K562 (cell line): ENCODE measurements at regions not wholly inside any gene's neighbourhood (a gene's known extent, or its start where the extent isn't known, plus 50 kb on each side); places are given as distances from the start of the nearest gene placed in this dataset.

Experiments used
- ATAC-seq: fragments of 200-7000 bp; cut with Tn5 transposase; 3 replicates; pipeline ENCODE4 v1.9.1; 2020; ENCODE audit warnings: moderate library complexity
- BruUV-seq: library from RNA; stranded (reverse); fragments of 400-500 nt; replicated peaks from 2 replicates; lab custom pipeline; 2021; lab: Mats Ljungman, UMichigan
- CTCF ChIA-PET: fragments of 300-600 bp; formaldehyde crosslinking; extraction: SDS; loops from one replicate; lab custom pipeline; 2021; ENCODE audit warnings: low intra/inter-chr PET ratio; lab: Yijun Ruan, JAX
- POLR2A ChIA-PET: fragments of 300-600, 350-650 bp; sonication (Branson Sonifier 250); formaldehyde crosslinking; extraction: SDS; loops from one replicate; lab custom pipeline; 2021; ENCODE audit warnings: antibody characterized with exemption, inconsistent platforms; lab: Yijun Ruan, JAX
- DNase-seq, 4 experiments: peaks; one replicate each; pipeline versions ENCODE4 v3.0.0 to v3.0.0-alpha.2; 2011 to 2018; ENCODE audit warnings: low spot score in 3 of 4, mixed read lengths in 3 of 4; ENCODE audit errors: extremely low read depth in 1 of 4
- FAIRE-seq: peaks from 2 replicates; lab custom pipeline; 2011; peaks lifted over from hg19 to GRCh38; lab: Jason Lieb, UNC
- H2AFZ ChIP-seq: 2 replicates; pipeline ENCODE4 v1.6.0; 2011; ENCODE audit warnings: low read depth, low read length, control low read depth, inconsistent platforms
- H3K27ac ChIP-seq: fragments of 200-600 bp; 3 replicates; pipeline ENCODE4 v1.8.0; 2011; ENCODE audit warnings: low read depth, mild to moderate bottlenecking, control low read depth, inconsistent platforms, low read length, moderate library complexity, mixed read lengths; ENCODE audit errors: extremely low read depth
- H3K27me3 ChIP-seq, 2 experiments: fragments of 300-600 bp in 1 of 2; 2 replicates in 1 of 2; 3 replicates in 1 of 2; pipeline versions ENCODE4 v1.6.0 to v1.8.0; 2011; ENCODE audit warnings: inconsistent platforms in 2 of 2, low read length in 2 of 2, mild to moderate bottlenecking in 1 of 2, mixed read lengths in 1 of 2, moderate library complexity in 1 of 2; ENCODE audit not compliant: control insufficient read depth in 2 of 2, insufficient read depth in 2 of 2
- H3K36me3 ChIP-seq: fragments of 300-600 bp; 3 replicates; pipeline ENCODE4 v1.8.0; 2011; ENCODE audit warnings: mild to moderate bottlenecking, low read length, inconsistent platforms; ENCODE audit not compliant: control insufficient read depth, insufficient read depth
- H3K4me1 ChIP-seq, 2 experiments: fragments of 200-600 bp in 1 of 2; replicated peaks in 1 of 2; 2 replicates in 1 of 2; 3 replicates in 1 of 2; pipeline versions ENCODE4 v1.5.1 to v1.8.0; 2011; ENCODE audit warnings: inconsistent platforms in 2 of 2, low read length in 2 of 2, mild to moderate bottlenecking in 1 of 2, mixed read lengths in 1 of 2, moderate library complexity in 1 of 2; ENCODE audit not compliant: control insufficient read depth in 2 of 2, insufficient read depth in 2 of 2
- H3K4me2 ChIP-seq: 2 replicates; pipeline ENCODE4 v1.6.1; 2011; ENCODE audit warnings: low read length, control low read depth, inconsistent platforms, mixed read lengths; ENCODE audit not compliant: insufficient read depth
- H3K4me3 ChIP-seq: fragments of 200-600 bp; sonication (generic), shearing (Covaris generic); 2 replicates; pipeline ENCODE4 v1.5.1; 2016; ENCODE audit warnings: control low read depth, inconsistent platforms
- H3K79me2 ChIP-seq: fragments of 200-600 bp; 3 replicates; pipeline ENCODE4 v1.8.0; 2011; ENCODE audit warnings: low read length, inconsistent platforms; ENCODE audit not compliant: control insufficient read depth, insufficient read depth
- H3K9ac ChIP-seq, 2 experiments: 2 replicates each; pipeline versions ENCODE4 v1.6.0 to v1.6.1; 2011; ENCODE audit warnings: low read depth in 2 of 2, low read length in 2 of 2, control low read depth in 1 of 2, inconsistent platforms in 1 of 2, mild to moderate bottlenecking in 1 of 2, mixed read lengths in 1 of 2; ENCODE audit not compliant: insufficient read depth in 1 of 2
- H3K9me1 ChIP-seq: one replicate; pipeline ENCODE4 v1.6.0; 2011; ENCODE audit warnings: inconsistent platforms, mild to moderate bottlenecking, low read length, moderate library complexity; ENCODE audit not compliant: control insufficient read depth, insufficient read depth
- H3K9me3 ChIP-seq: replicated peaks from 2 replicates; pipeline ENCODE4 v1.5.1; 2011; ENCODE audit warnings: low read depth, low read length, inconsistent platforms; ENCODE audit not compliant: control insufficient read depth, insufficient read depth
- H4K20me1 ChIP-seq: replicated peaks from 2 replicates; pipeline ENCODE4 v1.6.1; 2011; ENCODE audit warnings: low read length, inconsistent platforms, mixed read lengths; ENCODE audit not compliant: control insufficient read depth, insufficient read depth
- CHD7 ChIP-seq: fragments of 200-600 bp; sonication (generic); IDR thresholded peaks from one replicate; pipeline ENCODE4 v1.6.1; 2012; ENCODE audit warnings: mild to moderate bottlenecking, low read depth, low read length, inconsistent platforms
- KAT7 ChIP-seq: sonication (generic); formaldehyde crosslinking; IDR thresholded peaks from 2 replicates; pipeline ENCODE4 v1.8.0; 2022; ENCODE audit warnings: missing genetic modification reagents, mild to moderate bottlenecking, borderline replicate concordance
- NKRF ChIP-seq: fragments of 450-650 bp; IDR thresholded peaks from 2 replicates; pipeline ENCODE4 v1.6.1; 2016; ENCODE audit warnings: borderline replicate concordance
- RUNX1 ChIP-seq: sonication (generic); IDR thresholded peaks from 2 replicates; pipeline ENCODE4 v1.6.1; 2016; ENCODE audit warnings: antibody characterized with exemption, low read depth
- STAT5B ChIP-seq: fragments of 250-450 bp; sonication (Bioruptor Pico); IDR thresholded peaks from 2 replicates; pipeline ENCODE4 v1.8.0; 2021; ENCODE audit warnings: mild to moderate bottlenecking, inconsistent platforms
- ZNF217 ChIP-seq: sonication (generic); formaldehyde crosslinking; IDR thresholded peaks from 2 replicates; pipeline ENCODE4 v1.8.0; 2022; ENCODE audit warnings: mild to moderate bottlenecking, missing genetic modification reagents
- ZSCAN29 ChIP-seq: fragments of 450-650 bp; IDR thresholded peaks from 2 replicates; pipeline ENCODE4 v1.6.1; 2017
- WGBS: fragments of 100-300 bp; shearing (Covaris generic); methylation state at CpG from one replicate; pipeline ENCODE4 v1.1.6; 2016; ENCODE audit warnings: low coverage, mixed read lengths; ENCODE audit not compliant: insufficient coverage; ENCODE audit errors: missing lambda C conversion rate; 5-methylcytosine and 5-hydroxymethylcytosine counted together
- in situ Hi-C: fragments of 300-500 bp; cut with MboI; formaldehyde crosslinking; loops from 4 replicates; pipeline ENCODE4 v1.15.0; 2018; ENCODE audit warnings: inconsistent platforms, mixed read lengths
- intact Hi-C: fragments of 100-400 bp; cut with micrococcal nuclease; formaldehyde crosslinking; loops from 2 replicates; pipeline ENCODE4 v1.14.2; 2022

GRCh38 chr15:77724715-77725114 lies 92.0 kb upstream of the LINGO1 start:
- Histone ChIP-seq H3K9me3 (no peaks in the 10 kb centered on the region), H3K27ac (no peak overlapping the region), H3K4me2 (no peak overlapping the region), H4K20me1 (no peaks in the 10 kb centered on the region), H3K27me3 (no peaks in the 10 kb centered on the region; a peak in 1 of 5 replicates), H3K36me3 (no peaks in the 10 kb centered on the region), H2AFZ (no peak overlapping the region), H3K9ac (peak overlapping the region in 1 of 2 experiments; percentile 72; a peak in 2 of 4 replicates), H3K9me1 (no peaks in the 10 kb centered on the region), H3K4me1 (peaks cover 6 to 45% of the 10 kb centered on the region in 2 experiments; a peak in 4 of 5 replicates), H3K79me2 (no peaks in the 10 kb centered on the region), H3K4me3 (no peak overlapping the region)
- CTCF ChIA-PET: no interaction called here
- FAIRE-seq (no peak), DNase-seq (no peak), ATAC-seq (no peak)
- in situ Hi-C loops (no loop called here), intact Hi-C loops (no loop called here)
- POLR2A ChIA-PET: interaction anchor here (1.1 kb wide), 1 partner anchor 13 kb away, joined by 4 read pairs; no protein-coding TSS in a partner anchor
- no TSS peak for BruUV-seq
- TF ChIP-seq ZNF217 (no peak), CHD7 (no peak), RUNX1 (no peak), KAT7 (no peak), STAT5B (no peak), ZSCAN29 (0 out of 2 replicates have a peak, but pooled peaks have one; percentile 59), NKRF (no peak)
- WGBS: 13% methylated on average over 6 of the region's 6 CpGs
